ENCODE measurements at regions not wholly inside any gene's neighbourhood (a gene's known extent, or its start where the extent isn't known, plus 50 kb on each side); places are given as distances from the start of the nearest gene placed in this dataset.
"Not testable (repeated sequence)": the region's sequence is repeated elsewhere in the genome, so short reads cannot be mapped to it uniquely, and the experiment has no call there.

DNA sequence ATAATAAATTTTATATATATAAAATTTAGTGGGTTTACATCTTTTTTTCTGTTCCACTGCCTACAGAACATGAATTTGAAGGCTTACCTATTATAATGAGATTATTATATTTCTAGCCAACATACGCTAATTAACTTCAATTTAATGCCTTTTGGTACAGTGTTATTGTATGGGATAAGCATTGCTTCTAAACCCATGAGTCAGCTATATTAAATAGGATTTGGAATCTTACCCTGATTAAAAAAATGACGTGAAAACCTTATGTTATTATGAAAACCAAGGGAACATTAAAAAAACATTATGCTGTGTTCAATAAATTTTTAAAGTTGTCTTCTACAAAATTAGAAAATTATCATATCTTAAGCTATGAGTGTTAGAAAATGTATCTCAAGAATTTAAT, 334.0 kb upstream of the RGS17 start:
- Histone ChIP-seq H3K4me1 (no peaks in the 10 kb centered on the region), H3K4me2 (no peak overlapping the region), H3K4me3 (no peak overlapping the region), H3K27me3 (no peaks in the 10 kb centered on the region), H3K36me3 (no peaks in the 10 kb centered on the region), H3K9me3 (ENCODE audit: low read depth) (no peaks in the 10 kb centered on the region), H3K79me2 (ENCODE audit: low read depth) (no peaks in the 10 kb centered on the region), H3K9ac (no peak overlapping the region), H2AFZ (replicated peaks) (no peak overlapping the region), H4K20me1 (ENCODE audit: low read depth) (no peaks in the 10 kb centered on the region), H3K27ac (no peak overlapping the region), H3F3A (ENCODE audit: low read depth) (no peaks in the 10 kb centered on the region)
- no peak overlapping the region for H3K27ac Mint-ChIP-seq
- H3K27me3 Mint-ChIP-seq (ENCODE audit: insufficient read depth, low read depth): no peaks in the 10 kb centered on the region
- no peaks in the 10 kb centered on the region for H3K36me3 Mint-ChIP-seq
- no peak overlapping the region for H3K4me3 Mint-ChIP-seq
- H3K4me1 Mint-ChIP-seq: no peaks in the 10 kb centered on the region
- H3K9me3 Mint-ChIP-seq: no peaks in the 10 kb centered on the region
- DNase-seq (ENCODE audit: low spot score): no peak
- TF ChIP-seq EZH2phosphoT487 (IDR thresholded peaks at IDR 0.05): no peak
- TF ChIP-seq EZH2 (IDR thresholded peaks at IDR 0.05): no peak
- TF ChIP-seq CTCF (IDR thresholded peaks at IDR 0.05): no peak

DNA sequence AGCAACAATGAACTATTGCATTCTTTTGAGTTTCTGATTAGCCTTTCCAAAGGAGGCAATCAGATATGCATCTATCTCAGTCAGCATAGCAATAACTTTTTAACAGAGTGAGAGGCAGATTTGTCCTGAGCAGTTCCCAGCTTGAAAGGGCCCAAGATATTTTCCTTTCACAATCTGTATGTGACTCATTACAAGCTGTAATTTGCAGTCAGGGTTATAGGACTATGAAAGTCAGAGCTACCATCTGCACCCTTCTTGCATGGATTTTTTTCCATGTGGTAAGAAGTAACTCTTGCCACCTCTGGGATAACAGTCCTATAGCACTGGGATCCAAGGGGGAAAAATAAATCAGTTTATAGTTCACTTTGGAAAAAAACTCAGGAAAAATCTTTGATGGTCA, 318.2 kb upstream of the RGS17 start:
- H3K9me3 Mint-ChIP-seq: peaks cover 8% of the 10 kb centered on the region
- H3K4me3 Mint-ChIP-seq: no peak overlapping the region
- H3K9me3 ChIP-seq (ENCODE audit: low read depth): peaks cover 7% of the 10 kb centered on the region
- no peaks in the 10 kb centered on the region for H3K4me1 Mint-ChIP-seq
- H3K4me2 ChIP-seq: no peak overlapping the region
- no peaks in the 10 kb centered on the region for H4K20me1 ChIP-seq (ENCODE audit: low read depth)
- H3K27ac Mint-ChIP-seq: no peak overlapping the region
- TF ChIP-seq EZH2phosphoT487 (IDR thresholded peaks at IDR 0.05): no peak
- TF ChIP-seq EZH2 (IDR thresholded peaks at IDR 0.05): no peak
- TF ChIP-seq CTCF (IDR thresholded peaks at IDR 0.05): no peak
- H3K27me3 ChIP-seq: no peaks in the 10 kb centered on the region
- H3K9ac ChIP-seq: no peak overlapping the region
- H3K4me3 ChIP-seq: no peak overlapping the region
- H3K27ac ChIP-seq: no peak overlapping the region
- no peaks in the 10 kb centered on the region for H3K36me3 ChIP-seq
- H3F3A ChIP-seq (ENCODE audit: low read depth): no peaks in the 10 kb centered on the region
- no peak overlapping the region for H2AFZ ChIP-seq (replicated peaks)
- peaks cover 2% of the 10 kb centered on the region for H3K27me3 Mint-ChIP-seq (ENCODE audit: insufficient read depth, low read depth)
- no peaks in the 10 kb centered on the region for H3K36me3 Mint-ChIP-seq
- no peaks in the 10 kb centered on the region for H3K4me1 ChIP-seq
- no peaks in the 10 kb centered on the region for H3K79me2 ChIP-seq (ENCODE audit: low read depth)
- DNase-seq (ENCODE audit: low spot score): no peak

- not testable (repeated sequence) for H3K36me3 Mint-ChIP-seq; H3K4me1 ChIP-seq; H4K20me1 ChIP-seq (ENCODE audit: low read depth); H3K79me2 ChIP-seq (ENCODE audit: low read depth); H3K27me3 Mint-ChIP-seq (ENCODE audit: insufficient read depth, low read depth); H3K4me3 Mint-ChIP-seq; H3K27ac ChIP-seq; H3K9ac ChIP-seq; H3K27ac Mint-ChIP-seq; DNase-seq (ENCODE audit: low spot score); H3K36me3 ChIP-seq; H2AFZ ChIP-seq (replicated peaks); H3K27me3 ChIP-seq; H3K4me2 ChIP-seq; H3K4me3 ChIP-seq; H3F3A ChIP-seq (ENCODE audit: low read depth); H3K9me3 ChIP-seq (ENCODE audit: low read depth)
- Mint-ChIP-seq H3K4me1 (peaks cover 23% of the 10 kb centered on the region), H3K9me3 (peaks cover 24% of the 10 kb centered on the region)
Measured at GRCh38 chr6:153442749-153443148, 311.7 kb upstream of the RGS17 start.

DNA sequence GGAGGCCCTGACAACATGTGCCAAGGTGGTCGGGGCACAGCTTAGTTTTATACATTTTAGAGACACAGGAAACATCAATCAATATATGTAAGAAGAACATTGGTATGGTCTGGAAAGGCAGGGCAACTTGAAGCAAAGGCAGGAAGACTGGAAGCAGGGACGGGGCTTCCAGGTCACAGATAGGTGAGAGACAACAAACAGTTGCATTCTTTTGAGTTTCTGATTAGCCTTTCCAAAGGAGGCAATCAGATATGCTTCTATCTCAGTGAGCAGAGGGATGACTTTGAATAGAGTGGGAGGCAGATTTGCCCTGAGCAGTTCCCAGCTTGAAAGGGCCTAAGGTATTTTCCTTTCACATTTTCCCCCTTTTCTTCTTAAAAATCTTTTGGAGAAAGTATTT, 311.0 kb upstream of the RGS17 start:
- TF ChIP-seq EZH2phosphoT487 (IDR thresholded peaks at IDR 0.05) (no peak), EZH2 (IDR thresholded peaks at IDR 0.05) (no peak), CTCF (IDR thresholded peaks at IDR 0.05) (no peak)
- Histone ChIP-seq H3K36me3 (no peaks in the 10 kb centered on the region), H3K4me3 (no peak overlapping the region), H3F3A (ENCODE audit: low read depth) (no peaks in the 10 kb centered on the region), H3K27me3 (no peaks in the 10 kb centered on the region), H3K9me3 (ENCODE audit: low read depth) (peaks cover 7% of the 10 kb centered on the region), H4K20me1 (ENCODE audit: low read depth) (no peaks in the 10 kb centered on the region), H3K4me2 (no peak overlapping the region), H3K27ac (peak overlapping the region; percentile 54), H2AFZ (replicated peaks) (peak overlapping the region; percentile 37), H3K4me1 (peaks cover 8% of the 10 kb centered on the region), H3K9ac (no peak overlapping the region), H3K79me2 (ENCODE audit: low read depth) (no peaks in the 10 kb centered on the region)
- Mint-ChIP-seq H3K27ac (peak overlapping the region; percentile 54), H3K36me3 (peaks cover 2% of the 10 kb centered on the region), H3K4me3 (no peak overlapping the region), H3K27me3 (ENCODE audit: insufficient read depth, low read depth) (peaks cover 3% of the 10 kb centered on the region), H3K4me1 (peaks cover 28% of the 10 kb centered on the region), H3K9me3 (peaks cover 24% of the 10 kb centered on the region)
- no peak for DNase-seq (ENCODE audit: low spot score)

All from neural progenitor cell (in vitro differentiated cells).